HepG2 (cell line): ENCODE measurements at regions not wholly inside any gene's neighbourhood (a gene's known extent, or its start where the extent isn't known, plus 50 kb on each side); places are given as distances from the start of the nearest gene placed in this dataset.

Experiments used
- CBFB ChIP-seq: sonication (generic); formaldehyde crosslinking; IDR thresholded peaks from 2 replicates; pipeline ENCODE4 v1.4.0; 2020; ENCODE audit warnings: missing genetic modification reagents
- CHD2 ChIP-seq: IDR thresholded peaks from 2 replicates; pipeline ENCODE4 v1.6.1; 2011; ENCODE audit warnings: low read depth, low read length, improper control_type of control experiment
- CTCF ChIP-seq: sonication (generic); formaldehyde crosslinking; IDR thresholded peaks from 2 replicates; pipeline ENCODE4 v1.5.0; 2020; ENCODE audit warnings: mild to moderate bottlenecking, missing genetic modification reagents, moderate library complexity
- ETV6 ChIP-seq: sonication (generic); formaldehyde crosslinking; conservative IDR thresholded peaks from 2 replicates; pipeline ENCODE4 v1.4.0; 2020; ENCODE audit warnings: missing genetic modification reagents
- MLX ChIP-seq: IDR thresholded peaks from 2 replicates; pipeline ENCODE4 v1.6.1; 2016
- NFIC ChIP-seq: IDR thresholded peaks from 2 replicates; pipeline ENCODE4 v1.6.1; 2012; ENCODE audit warnings: mild to moderate bottlenecking, low read length, inconsistent platforms
- RELA ChIP-seq: sonication (generic); formaldehyde crosslinking; IDR thresholded peaks from 2 replicates; pipeline ENCODE4 v1.4.0; 2020; ENCODE audit warnings: missing genetic modification reagents

- no peak for TF ChIP-seq CHD2
- no peak for TF ChIP-seq CBFB (CRISPR knock-in tag)
- TF ChIP-seq CTCF: no peak
- TF ChIP-seq NFIC: no peak
- no peak for TF ChIP-seq MLX (CRISPR knock-in tag)
- TF ChIP-seq ETV6: no peak
- no peak for TF ChIP-seq RELA
These were observed 107.1 kb upstream of the PLEKHG7 start for GRCh38 chr12:92595663-92596062.
